ENCODE measurements at regions not wholly inside any gene's neighbourhood (a gene's known extent, or its start where the extent isn't known, plus 50 kb on each side); places are given as distances from the start of the nearest gene placed in this dataset.
"Not testable (repeated sequence)": the region's sequence is repeated elsewhere in the genome, so short reads cannot be mapped to it uniquely, and the experiment has no call there.

DNA sequence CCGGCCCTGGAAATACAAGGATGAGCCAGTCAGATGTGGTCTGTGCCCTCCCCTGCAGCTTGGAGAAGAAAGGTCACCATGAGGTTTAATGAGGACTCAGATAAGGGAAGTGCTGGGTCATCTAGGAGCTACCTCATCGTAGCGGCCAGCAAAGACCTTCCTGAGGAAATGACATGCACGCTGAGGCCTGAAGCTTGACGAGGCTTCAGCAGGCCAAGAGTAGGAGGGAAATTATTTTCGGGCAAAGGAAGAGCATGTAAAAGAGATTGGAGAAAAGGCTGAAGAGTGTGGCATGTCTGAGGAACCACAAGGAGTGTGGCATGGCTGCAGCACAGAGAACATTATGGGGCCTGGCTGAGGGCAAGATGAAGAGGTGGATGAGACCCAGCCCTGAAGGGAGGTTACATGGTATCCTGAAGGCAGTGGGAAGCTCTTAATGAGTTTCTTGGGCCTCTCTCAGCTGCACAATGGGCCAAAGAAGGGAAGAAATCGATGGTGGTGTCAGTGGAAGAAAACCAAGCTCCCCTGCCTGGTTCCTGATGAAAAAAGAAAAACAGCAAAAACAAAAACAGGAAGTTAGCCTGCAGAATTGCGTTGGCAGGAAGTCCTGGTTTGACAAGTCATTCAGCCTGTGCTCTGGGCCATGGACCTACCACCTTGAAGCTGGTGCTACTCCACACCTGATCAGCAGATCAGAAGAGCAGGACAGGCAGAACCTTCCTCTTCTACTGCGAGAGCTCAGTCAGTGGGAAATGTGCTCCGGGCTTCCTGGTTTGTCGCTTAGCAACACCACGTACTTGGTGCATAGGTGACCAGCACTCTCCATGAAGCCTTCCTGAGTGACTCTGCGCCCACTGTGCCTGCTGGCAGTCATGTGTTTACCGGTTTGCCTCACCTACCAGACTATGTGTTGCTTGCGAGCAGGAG is 134.5 kb upstream of the KLF3 start:
- peak; percentile 57 to 59 for DNase-seq

DNA sequence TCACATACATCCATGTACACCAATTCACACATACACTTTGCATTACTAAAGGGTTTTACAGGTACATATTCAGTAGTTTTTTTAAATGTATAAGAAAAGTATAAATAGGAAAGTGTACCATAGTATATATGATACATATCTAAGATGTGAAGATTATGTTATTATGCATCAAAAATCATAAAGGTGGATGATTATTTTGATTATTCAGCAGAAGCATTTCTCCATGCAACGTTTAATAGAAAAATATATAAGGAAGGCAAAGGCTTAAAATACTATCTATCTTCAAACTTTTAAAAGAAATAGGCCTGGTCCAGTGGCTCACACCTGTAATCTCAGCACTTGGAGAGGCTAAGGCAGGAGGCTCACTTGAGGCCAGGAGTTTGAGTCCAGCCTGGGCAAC is 133.5 kb upstream of the KLF3 start:
- DNase-seq = no peak

DNA sequence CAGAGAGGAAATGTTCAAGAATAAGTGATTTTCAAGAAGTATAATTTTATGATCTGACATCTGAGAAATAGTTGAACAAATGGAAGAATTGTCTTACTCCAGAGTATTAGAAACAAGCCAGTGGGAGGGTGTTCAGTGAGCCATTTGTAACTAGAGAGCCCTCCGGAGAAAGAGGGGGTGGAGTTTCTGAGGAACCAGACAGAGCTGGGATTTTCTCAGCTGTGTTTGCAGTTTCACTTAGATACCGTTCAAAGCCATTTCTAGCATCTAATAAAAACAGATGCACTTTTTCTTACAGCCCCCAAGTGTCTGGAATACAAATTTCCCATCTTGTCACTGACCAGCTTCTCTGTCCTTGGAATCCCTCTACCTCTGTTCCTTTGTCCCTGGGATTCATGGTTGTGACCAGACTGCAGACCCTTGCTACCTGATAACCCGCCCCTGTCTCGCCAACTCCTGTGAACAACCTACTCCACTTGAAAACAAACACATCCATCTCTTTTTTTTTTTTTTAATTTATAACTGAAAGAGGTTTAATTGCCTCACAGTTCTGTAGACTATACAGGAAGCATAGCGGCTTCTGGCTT is 132.8 kb upstream of the KLF3 start:
- no peak for DNase-seq

GRCh38 chr4:38532908-38533499 is 131.0 kb upstream of the KLF3 start:
- no peak for DNase-seq

DNA sequence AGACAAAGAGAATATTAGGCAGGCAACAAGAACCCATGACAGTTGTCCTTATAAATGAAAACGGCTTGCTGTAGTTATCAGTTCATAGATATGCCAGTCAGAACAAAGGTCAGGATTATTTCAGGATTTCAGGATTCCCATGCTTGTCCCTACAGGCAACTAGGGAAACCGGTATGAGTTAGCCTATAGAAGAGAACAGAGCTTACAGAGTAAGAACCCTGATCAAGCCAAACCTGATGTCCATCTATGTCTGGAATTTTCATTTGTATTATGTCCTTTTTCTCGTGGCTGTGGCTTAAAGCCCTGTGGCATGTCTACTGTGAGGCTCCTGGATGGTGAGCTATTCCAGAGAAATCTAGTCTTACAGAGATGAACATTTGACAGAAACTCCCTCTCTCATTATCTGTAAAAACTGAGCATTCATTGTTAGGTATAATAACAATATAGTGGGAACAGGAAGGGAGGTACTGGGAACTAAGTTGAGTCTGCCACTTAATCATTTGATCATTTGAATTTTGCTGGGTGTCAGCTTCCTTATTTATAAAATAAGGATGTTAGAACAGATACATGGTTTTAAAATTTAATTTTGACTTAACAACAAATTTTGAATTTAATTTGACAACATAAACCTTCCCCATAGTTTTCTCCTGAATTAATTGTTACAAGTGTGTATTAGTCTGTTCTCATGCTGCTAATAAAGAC is 129.5 kb upstream of the KLF3 start:
- DNase-seq = no peak

- DNase-seq = not testable (repeated sequence)
Measured at GRCh38 chr4:38535071-38535470, 128.9 kb upstream of the KLF3 start.

DNA sequence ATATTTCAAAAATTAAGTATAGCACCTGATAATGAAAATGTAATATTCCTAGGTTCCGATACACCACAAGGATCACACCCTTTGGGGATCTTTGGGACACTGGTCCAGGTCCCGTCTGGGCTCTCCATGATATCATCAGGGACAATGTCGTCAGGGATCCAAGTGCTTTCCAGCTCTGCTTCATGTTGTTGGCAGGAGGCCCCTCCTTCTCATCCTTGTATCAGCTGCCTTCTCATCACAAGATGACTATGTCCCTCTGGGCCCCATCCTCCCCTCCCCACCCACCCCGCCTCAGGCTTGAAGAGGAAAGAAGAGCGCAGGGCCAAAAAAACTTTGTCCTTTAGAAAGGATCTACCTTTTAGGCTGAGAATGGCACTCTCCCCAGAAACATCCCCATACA is 128.3 kb upstream of the KLF3 start:
- DNase-seq = no peak

GRCh38 chr4:38536716-38537115 is 127.3 kb upstream of the KLF3 start:
- DNase-seq = no peak

- no peak for DNase-seq
Measured at GRCh38 chr4:38537666-38538065, 126.3 kb upstream of the KLF3 start.

GRCh38 chr4:38538517-38538916 is 125.5 kb upstream of the KLF3 start:
- DNase-seq = no peak

DNA sequence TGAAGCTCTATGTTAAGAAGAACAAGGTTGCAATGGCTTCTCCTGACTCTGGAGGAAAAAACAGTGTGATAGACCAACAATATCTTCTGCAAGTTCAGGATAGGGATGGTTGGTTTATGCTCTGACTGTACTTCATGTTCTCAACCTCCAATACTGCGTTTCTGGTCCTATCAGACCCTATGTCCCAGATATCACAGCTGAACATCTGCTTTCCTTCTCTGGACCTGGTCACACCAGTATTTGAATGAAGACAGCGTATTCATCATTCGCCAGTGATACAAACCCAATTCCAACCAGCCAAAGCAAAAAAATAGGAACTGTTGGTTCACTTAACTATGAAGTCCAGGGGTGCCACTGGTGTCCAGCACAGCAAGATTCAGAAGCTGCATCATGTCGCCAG is 124.5 kb upstream of the KLF3 start:
- no peak for DNase-seq

DNA sequence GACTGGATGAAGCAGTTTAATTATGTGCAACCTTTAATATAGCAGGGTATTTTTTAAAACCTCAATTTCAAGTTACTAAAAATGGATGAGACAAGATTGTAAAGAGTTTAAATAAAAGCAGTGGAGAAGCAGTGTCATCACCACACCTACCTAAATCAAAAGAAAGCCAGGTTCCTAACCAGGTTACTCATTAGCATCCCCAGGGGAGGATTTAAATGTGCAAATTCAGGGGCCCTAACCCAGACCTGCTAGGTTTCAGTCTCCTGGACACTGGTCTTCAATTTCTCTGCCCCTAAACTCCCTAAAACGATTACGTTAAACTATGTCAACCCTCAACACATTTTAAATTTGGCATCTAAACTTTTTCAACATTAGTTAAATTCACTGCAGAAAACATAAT is 116.9 kb upstream of the KLF3 start:
- no peak for DNase-seq

GRCh38 chr4:38548256-38548655 is 115.7 kb upstream of the KLF3 start:
- DNase-seq = no peak

DNA sequence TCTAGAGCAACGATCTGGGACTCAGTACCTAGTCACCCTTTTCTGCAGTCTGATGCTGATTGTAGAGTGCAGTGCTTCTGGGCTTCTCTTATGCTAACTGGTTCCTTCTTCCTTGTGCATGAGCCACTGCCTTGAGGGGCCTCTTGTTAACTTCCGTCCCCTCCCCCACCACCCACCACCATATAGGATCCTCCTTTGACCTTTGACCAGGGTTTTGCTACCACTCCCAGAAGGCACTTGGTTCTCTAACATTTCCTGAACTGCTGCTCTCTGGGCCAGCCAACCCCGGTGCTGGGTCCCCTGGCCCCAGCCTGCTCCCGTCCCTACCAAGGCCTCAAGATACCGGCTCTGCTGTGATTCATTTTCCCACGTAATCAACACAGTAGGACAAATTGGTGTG is 104.6 kb upstream of the KLF3 start:
- no peak for DNase-seq

- no peak for DNase-seq
Measured at GRCh38 chr4:38560340-38560739, 103.7 kb upstream of the KLF3 start.

GRCh38 chr4:38560768-38561558 is 103.0 kb upstream of the KLF3 start:
- no peak for DNase-seq

GRCh38 chr4:38562751-38563198 is 101.2 kb upstream of the KLF3 start:
- no peak for DNase-seq

DNA sequence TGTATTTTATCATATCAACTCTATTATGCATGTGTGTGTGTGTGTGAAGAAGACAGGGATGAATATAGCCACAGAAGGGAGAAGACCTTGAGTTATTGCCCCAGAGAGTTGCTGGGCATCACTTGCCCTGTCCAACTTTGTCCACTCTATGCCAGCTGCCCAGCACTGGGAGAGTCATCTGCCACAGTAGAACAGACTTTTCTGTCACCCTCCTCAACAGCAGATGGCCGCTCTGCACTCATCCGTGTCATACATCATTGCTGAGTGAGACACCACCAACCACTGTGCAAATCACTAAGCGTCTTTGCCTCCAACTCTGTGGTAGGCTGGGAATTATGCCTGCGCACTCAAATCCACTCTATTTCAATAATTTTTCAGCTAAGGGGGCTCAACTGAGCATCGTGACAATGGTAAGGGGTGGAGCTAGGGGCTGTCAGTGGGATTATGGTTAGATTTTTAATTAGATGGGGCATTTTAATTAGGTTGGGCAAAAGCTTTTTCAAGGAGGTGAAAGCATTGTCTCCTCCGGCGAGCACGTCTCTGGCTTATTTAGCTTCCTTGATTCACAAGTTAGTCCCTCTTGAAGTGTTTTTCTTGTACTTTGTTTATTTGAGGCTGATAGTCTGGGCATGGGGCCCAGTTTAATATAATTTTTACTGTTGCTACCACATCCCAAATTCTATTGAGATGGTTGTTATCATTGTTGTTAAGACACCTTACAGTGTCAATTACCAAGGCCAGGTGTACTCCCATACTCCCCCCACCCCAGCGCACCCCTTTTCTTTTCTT is 100.1 kb upstream of the KLF3 start:
- DNase-seq = no peak

DNA sequence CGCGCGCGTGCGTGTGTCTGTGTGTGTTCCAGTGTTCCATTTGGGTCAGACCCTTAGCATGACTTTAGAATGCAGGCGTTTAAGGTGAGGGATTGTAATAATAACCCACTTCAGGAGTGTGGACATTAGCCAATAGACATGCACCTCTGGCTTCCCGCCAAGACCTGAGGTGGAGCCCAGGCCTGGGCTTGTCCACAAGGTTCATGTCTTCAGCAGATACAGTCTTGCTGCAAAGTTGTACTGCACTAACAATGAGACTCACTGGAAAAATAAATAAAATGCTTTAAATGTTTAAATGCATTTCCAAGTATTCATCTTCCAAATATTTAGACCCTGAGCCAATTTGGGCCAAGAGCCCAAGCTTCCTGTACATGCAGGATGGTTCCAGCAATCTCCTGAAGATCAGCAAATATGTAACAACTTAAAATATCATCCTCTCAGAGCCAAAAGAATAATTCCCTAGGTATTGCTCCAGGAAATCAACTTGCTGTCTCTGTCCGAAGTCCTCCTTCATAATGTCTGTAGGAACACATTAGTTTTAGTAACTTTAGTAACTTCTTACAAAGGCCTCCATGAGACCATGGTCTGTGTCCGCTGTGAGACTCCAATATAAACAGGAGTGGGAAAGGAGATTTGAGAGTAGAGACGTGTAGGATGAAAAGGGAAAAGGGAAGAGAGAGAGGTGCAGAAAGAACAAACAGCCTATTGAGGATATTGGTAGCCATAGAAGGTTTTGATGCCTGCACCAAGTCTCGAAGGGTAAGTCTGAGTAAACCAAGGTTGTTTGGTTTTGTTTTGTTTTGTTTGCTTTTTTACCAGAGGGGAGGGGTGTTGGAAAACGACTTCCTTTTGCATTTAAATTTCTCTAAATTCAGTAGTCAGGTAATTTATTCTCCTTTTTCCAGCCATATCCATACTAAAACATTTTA is 98.5 kb upstream of the KLF3 start:
- DNase-seq = no peak

DNA sequence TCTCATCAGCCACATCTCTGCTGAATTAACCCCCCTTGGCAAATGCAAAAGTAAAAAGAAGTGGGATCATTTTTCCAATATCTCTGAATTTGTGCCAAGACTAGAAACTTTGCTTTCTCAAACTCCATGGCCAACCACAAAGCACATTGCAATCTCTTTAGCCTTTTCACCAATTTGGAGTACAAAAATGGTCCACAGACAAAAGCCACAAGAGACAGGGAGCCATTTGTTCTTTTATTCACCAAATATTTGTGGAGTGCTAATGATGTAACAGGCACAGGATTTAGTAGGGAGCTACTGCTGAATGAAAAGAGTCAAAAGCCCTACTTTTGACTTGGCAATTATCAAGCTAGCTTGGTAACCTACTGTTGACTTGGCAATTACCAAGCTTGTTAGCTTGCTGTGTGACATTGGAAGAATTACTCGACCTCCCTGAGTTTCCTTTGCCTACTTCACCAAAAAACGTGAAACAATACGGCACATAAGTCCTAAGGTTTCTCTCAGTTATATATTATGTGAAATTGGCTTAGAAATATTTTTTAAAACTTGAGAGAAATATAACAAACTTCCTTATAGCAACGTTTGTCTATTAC is 97.1 kb upstream of the KLF3 start:
- no peak for DNase-seq

Measured in CD4-positive, alpha-beta T cell treated with Interferon alpha-2 for 1 hour (primary cell).